IMR-90 (cell line): ENCODE measurements at regions not wholly inside any gene's neighbourhood (a gene's known extent, or its start where the extent isn't known, plus 50 kb on each side); places are given as distances from the start of the nearest gene placed in this dataset.

ENCODE experiments used
- ATAC-seq: fragments of 200-7000 bp; cut with Tn5 transposase; 2 replicates; pipeline ENCODE4 v1.9.1; 2020; ENCODE audit warnings: low read depth, mild to moderate bottlenecking, moderate library complexity
- BruUV-seq: library from RNA; stranded (reverse); fragments of 400-500 nt; replicated peaks from 2 replicates; lab custom pipeline; 2021; lab: Mats Ljungman, UMichigan
- CTCF ChIA-PET: fragments of 300-600 bp; formaldehyde crosslinking; extraction: SDS; loops from one replicate; lab custom pipeline; 2021; ENCODE audit warnings: antibody characterized with exemption; lab: Yijun Ruan, JAX
- POLR2A ChIA-PET: fragments of 300-600 bp; sonication (Branson Sonifier 250); formaldehyde crosslinking; loops from one replicate; lab custom pipeline; 2022; ENCODE audit warnings: antibody characterized with exemption; ENCODE audit not compliant: unreplicated experiment; lab: Charles Lee
- DNase-seq: peaks from one replicate; pipeline ENCODE4 v3.0.0; 2013
- H2AFZ ChIP-seq: replicated peaks from 2 replicates; pipeline ENCODE3; 2013; ENCODE audit warnings: low read length, mild to moderate bottlenecking; ENCODE audit not compliant: poor library complexity
- H2AK5ac ChIP-seq: 2 replicates; pipeline ENCODE4 v1.6.1; 2013; ENCODE audit warnings: low read depth, low read length, inconsistent platforms
- H2AK9ac ChIP-seq: replicated peaks from 2 replicates; pipeline ENCODE3; 2013; ENCODE audit warnings: mild to moderate bottlenecking, low read depth, low read length, moderate library complexity; ENCODE audit not compliant: poor library complexity
- H2BK120ac ChIP-seq: 2 replicates; pipeline ENCODE4 v1.6.1; 2013; ENCODE audit warnings: low read depth, low read length, inconsistent platforms
- H2BK15ac ChIP-seq: 3 replicates; pipeline ENCODE4 v1.6.1; 2013; ENCODE audit warnings: low read depth, low read length, inconsistent platforms
- H2BK20ac ChIP-seq: 2 replicates; pipeline ENCODE4 v1.6.1; 2013; ENCODE audit warnings: low read depth, mild to moderate bottlenecking, inconsistent platforms, low read length, moderate library complexity
- H2BK5ac ChIP-seq: 2 replicates; pipeline ENCODE4 v1.6.1; 2013; ENCODE audit warnings: mild to moderate bottlenecking, low read depth, low read length, inconsistent platforms; ENCODE audit not compliant: poor library complexity, severe bottlenecking
- H3K14ac ChIP-seq: replicated peaks from 2 replicates; pipeline ENCODE4 v1.6.1; 2013; ENCODE audit warnings: low read depth, low read length, inconsistent platforms
- H3K18ac ChIP-seq: 2 replicates; pipeline ENCODE4 v1.6.1; 2013; ENCODE audit warnings: low read depth, low read length, control low read depth
- H3K23ac ChIP-seq: 2 replicates; pipeline ENCODE4 v1.6.1; 2013; ENCODE audit warnings: low read depth, low read length, inconsistent platforms
- H3K27ac ChIP-seq: 2 replicates; pipeline ENCODE4 v1.5.1; 2013; ENCODE audit warnings: mild to moderate bottlenecking, control low read depth, low read length; ENCODE audit not compliant: insufficient read depth
- H3K27me3 ChIP-seq: 2 replicates; pipeline ENCODE4 v1.6.1; 2013; ENCODE audit warnings: low read length; ENCODE audit not compliant: control insufficient read depth, insufficient read depth
- H3K36me3 ChIP-seq: 2 replicates; pipeline ENCODE4 v1.6.1; 2013; ENCODE audit warnings: low read length, mixed read lengths; ENCODE audit not compliant: control insufficient read depth, insufficient read depth
- H3K4ac ChIP-seq: 2 replicates; pipeline ENCODE4 v1.6.1; 2013; ENCODE audit warnings: low read depth, low read length, inconsistent platforms
- H3K4me1 ChIP-seq: 2 replicates; pipeline ENCODE4 v1.6.1; 2013; ENCODE audit warnings: low read length, mixed read lengths; ENCODE audit not compliant: control insufficient read depth, insufficient read depth
- H3K4me2 ChIP-seq: 2 replicates; pipeline ENCODE4 v1.6.1; 2013; ENCODE audit warnings: low read depth, mild to moderate bottlenecking, control low read depth, low read length, moderate library complexity
- H3K4me3 ChIP-seq: 2 replicates; pipeline ENCODE4 v1.5.1; 2013; ENCODE audit warnings: low read depth, mild to moderate bottlenecking, control low read depth, low read length, moderate library complexity; ENCODE audit not compliant: insufficient read depth
- H3K56ac ChIP-seq: 2 replicates; pipeline ENCODE4 v1.6.1; 2013; ENCODE audit warnings: low read length, inconsistent platforms; ENCODE audit not compliant: insufficient read depth; ENCODE audit errors: extremely low read depth
- H3K79me1 ChIP-seq, 2 experiments: 2 replicates each; pipeline ENCODE4 v1.6.1; 2013; ENCODE audit warnings: low read length in 2 of 2, inconsistent platforms in 1 of 2, low read depth in 1 of 2
- H3K9ac ChIP-seq: 2 replicates; pipeline ENCODE4 v1.6.1; 2013; ENCODE audit warnings: low read depth, low read length, control low read depth
- H3K9me1 ChIP-seq: 2 replicates; pipeline ENCODE4 v1.6.1; 2013; ENCODE audit warnings: low read length, inconsistent platforms; ENCODE audit not compliant: insufficient read depth
- H3K9me3 ChIP-seq: 2 replicates; pipeline ENCODE4 v1.6.1; 2013; ENCODE audit warnings: low read length; ENCODE audit not compliant: control insufficient read depth, insufficient read depth
- H4K20me1 ChIP-seq: 2 replicates; pipeline ENCODE4 v1.6.1; 2013; ENCODE audit warnings: low read length, inconsistent platforms; ENCODE audit not compliant: insufficient read depth
- H4K5ac ChIP-seq: 2 replicates; pipeline ENCODE4 v1.6.1; 2013; ENCODE audit warnings: mild to moderate bottlenecking, low read depth, low read length, control low read depth
- H4K8ac ChIP-seq, 2 experiments: 2 replicates each; pipeline ENCODE4 v1.6.1; 2013; ENCODE audit warnings: low read depth in 2 of 2, low read length in 2 of 2, control low read depth in 1 of 2, inconsistent platforms in 1 of 2
- H4K91ac ChIP-seq: 2 replicates; pipeline ENCODE4 v1.6.1; 2013; ENCODE audit warnings: low read depth, low read length, inconsistent platforms; ENCODE audit not compliant: insufficient read depth
- BHLHE40 ChIP-seq: fragments of 150-350 bp; IDR thresholded peaks from 2 replicates; pipeline ENCODE4 v1.6.1; 2016; ENCODE audit warnings: mild to moderate bottlenecking, low read depth, low read length
- CEBPB ChIP-seq: IDR thresholded peaks from 2 replicates; pipeline ENCODE4 v1.6.1; 2012; ENCODE audit warnings: low read depth, low read length, improper control_type of control experiment
- CHD1 ChIP-seq: IDR thresholded peaks from 2 replicates; pipeline ENCODE4 v1.6.1; 2012; ENCODE audit warnings: low read depth, low read length, improper control_type of control experiment
- FOS ChIP-seq: fragments of 150-350 bp; IDR thresholded peaks from 2 replicates; pipeline ENCODE4 v1.6.1; 2016; ENCODE audit warnings: low read depth, low read length
- MAFK ChIP-seq: IDR thresholded peaks from 2 replicates; pipeline ENCODE4 v1.6.1; 2012; ENCODE audit warnings: low read depth, low read length, improper control_type of control experiment
- MAZ ChIP-seq: IDR thresholded peaks from 2 replicates; pipeline ENCODE4 v1.6.1; 2012; ENCODE audit warnings: low read depth, mild to moderate bottlenecking, low read length, improper control_type of control experiment, moderate library complexity, borderline replicate concordance
- MXI1 ChIP-seq: IDR thresholded peaks from 2 replicates; pipeline ENCODE4 v1.6.1; 2012; ENCODE audit warnings: low read depth, mild to moderate bottlenecking, low read length, moderate library complexity, borderline replicate concordance
- NFE2L2 ChIP-seq: fragments of 150-350 bp; IDR thresholded peaks from 2 replicates; pipeline ENCODE4 v1.6.1; 2016; ENCODE audit warnings: low read depth, mild to moderate bottlenecking, low read length
- POLR2A ChIP-seq: IDR thresholded peaks from 2 replicates; pipeline ENCODE4 v1.6.1; 2012; ENCODE audit warnings: mild to moderate bottlenecking, low read depth, low read length
- RCOR1 ChIP-seq: IDR thresholded peaks from 2 replicates; pipeline ENCODE4 v1.6.1; 2012; ENCODE audit warnings: mild to moderate bottlenecking, low read length, improper control_type of control experiment; ENCODE audit not compliant: insufficient replicate concordance
- RFX5 ChIP-seq: IDR thresholded peaks from 2 replicates; pipeline ENCODE4 v1.8.0; 2012; ENCODE audit warnings: low read depth, mild to moderate bottlenecking, low read length, moderate library complexity
- SMC3 ChIP-seq: fragments of 150-350 bp; IDR thresholded peaks from 2 replicates; pipeline ENCODE4 v1.6.1; 2016; ENCODE audit warnings: low read depth, mild to moderate bottlenecking, antibody characterized with exemption, low read length, moderate library complexity
- WGBS, 2 experiments: methylation state at CpG; one replicate each; pipeline versions ENCODE4 v1.1.5 to v1.1.7; 2013; ENCODE audit warnings: missing lambda C conversion rate in 2 of 2; ENCODE audit not compliant: insufficient read length in 1 of 2; ENCODE audit errors: extremely low coverage in 2 of 2; 5-methylcytosine and 5-hydroxymethylcytosine counted together
- dilution Hi-C: fragments of 300-500 bp; cut with HindIII; formaldehyde crosslinking; loops from one replicate; pipeline ENCODE4 v1.14.3; 2018; ENCODE audit warnings: low sequenced_read_pairs; ENCODE audit not compliant: unreplicated experiment
- in situ Hi-C: fragments of 300-500 bp; cut with MboI; formaldehyde crosslinking; loops from 3 replicates; pipeline ENCODE4 v1.14.3; 2019; ENCODE audit warnings: low sequenced_read_pairs, inconsistent platforms, mixed read lengths
- intact Hi-C: fragments of 100-400 bp; cut with micrococcal nuclease; formaldehyde crosslinking; loops from 2 replicates; pipeline ENCODE4 v1.10.0; 2022
- TF ChIP-seq, protein P1 (sequence below): fragments of 150-350 bp; IDR thresholded peaks from 2 replicates; pipeline ENCODE4 v1.6.1; 2017; ENCODE audit warnings: mild to moderate bottlenecking, antibody characterized with exemption, low read length, low read depth
- TF ChIP-seq, protein P2 (sequence below): fragments of 150-350 bp; IDR thresholded peaks from 2 replicates; pipeline ENCODE4 v1.6.1; 2016; ENCODE audit warnings: low read depth, mild to moderate bottlenecking, low read length, moderate library complexity, borderline replicate concordance
- TF ChIP-seq, protein P3 (sequence below): conservative IDR thresholded peaks from 2 replicates; pipeline ENCODE4 v1.5.1; 2012; ENCODE audit warnings: mild to moderate bottlenecking, low read depth, low read length, improper control_type of control experiment

DNA sequence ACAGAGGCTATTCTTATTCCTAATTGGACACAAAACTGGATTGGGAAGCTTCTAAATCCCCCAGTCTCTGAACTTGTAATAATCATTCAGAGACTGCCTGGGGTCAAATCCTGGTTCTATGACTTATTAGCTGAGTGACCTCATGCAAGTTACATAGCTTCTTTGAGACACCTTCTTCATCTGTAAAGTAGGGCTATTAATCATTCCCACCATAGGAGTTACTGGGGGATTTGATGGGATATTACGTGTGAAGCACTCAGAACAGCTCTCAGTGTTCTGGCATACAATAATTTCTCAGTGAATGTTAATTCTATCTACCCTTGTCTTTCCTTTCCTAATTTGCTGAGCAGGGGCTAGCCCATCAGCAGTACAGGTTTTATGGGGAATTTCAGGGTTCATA is 256.7 kb upstream of the TNP1 start:
- no peaks in the 10 kb centered on the region for H3K27me3 ChIP-seq
- no peak overlapping the region for H2BK15ac ChIP-seq
- no peak overlapping the region for H2BK5ac ChIP-seq
- no peaks in the 10 kb centered on the region for H3K9me1 ChIP-seq
- H4K91ac ChIP-seq: no peak overlapping the region
- no peak overlapping the region for H3K18ac ChIP-seq
- WGBS, 2 experiments: no CpG with 5 or more reads among the region's 1 CpG
- H3K56ac ChIP-seq: no peak overlapping the region
- H3K4ac ChIP-seq: no peak overlapping the region
- in situ Hi-C loops (no loop called here), intact Hi-C loops (no loop called here), dilution Hi-C loops (no loop called here)
- no peak overlapping the region for H2AK5ac ChIP-seq
- H2AFZ ChIP-seq: no peak overlapping the region
- no peak overlapping the region for H3K4me3 ChIP-seq
- H3K36me3 ChIP-seq: no peaks in the 10 kb centered on the region
- BruUV-seq: no TSS peak
- H3K9ac ChIP-seq: no peak overlapping the region
- no peaks in the 10 kb centered on the region for H4K20me1 ChIP-seq
- H3K4me2 ChIP-seq: no peak overlapping the region
- POLR2A ChIA-PET: no interaction called here
- no peak overlapping the region for H2BK20ac ChIP-seq
- H2BK120ac ChIP-seq: no peak overlapping the region
- no peaks in the 10 kb centered on the region for H3K9me3 ChIP-seq
- no peaks in the 10 kb centered on the region for H3K79me1 ChIP-seq
- H4K8ac ChIP-seq: no peak overlapping the region
- no peak for TF ChIP-seq RFX5
- TF ChIP-seq CEBPB: no peak
- no peak for TF ChIP-seq SMC3
- TF ChIP-seq, protein P1, sequence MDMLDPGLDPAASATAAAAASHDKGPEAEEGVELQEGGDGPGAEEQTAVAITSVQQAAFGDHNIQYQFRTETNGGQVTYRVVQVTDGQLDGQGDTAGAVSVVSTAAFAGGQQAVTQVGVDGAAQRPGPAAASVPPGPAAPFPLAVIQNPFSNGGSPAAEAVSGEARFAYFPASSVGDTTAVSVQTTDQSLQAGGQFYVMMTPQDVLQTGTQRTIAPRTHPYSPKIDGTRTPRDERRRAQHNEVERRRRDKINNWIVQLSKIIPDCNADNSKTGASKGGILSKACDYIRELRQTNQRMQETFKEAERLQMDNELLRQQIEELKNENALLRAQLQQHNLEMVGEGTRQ: no peak
- no peak for TF ChIP-seq FOS
- no peak for TF ChIP-seq POLR2A
- TF ChIP-seq MAFK: no peak
- no peak for TF ChIP-seq BHLHE40
- no peak for TF ChIP-seq RCOR1
- TF ChIP-seq NFE2L2: no peak
- no peak for TF ChIP-seq MAZ
- no peak for TF ChIP-seq MXI1
- TF ChIP-seq, protein P2, sequence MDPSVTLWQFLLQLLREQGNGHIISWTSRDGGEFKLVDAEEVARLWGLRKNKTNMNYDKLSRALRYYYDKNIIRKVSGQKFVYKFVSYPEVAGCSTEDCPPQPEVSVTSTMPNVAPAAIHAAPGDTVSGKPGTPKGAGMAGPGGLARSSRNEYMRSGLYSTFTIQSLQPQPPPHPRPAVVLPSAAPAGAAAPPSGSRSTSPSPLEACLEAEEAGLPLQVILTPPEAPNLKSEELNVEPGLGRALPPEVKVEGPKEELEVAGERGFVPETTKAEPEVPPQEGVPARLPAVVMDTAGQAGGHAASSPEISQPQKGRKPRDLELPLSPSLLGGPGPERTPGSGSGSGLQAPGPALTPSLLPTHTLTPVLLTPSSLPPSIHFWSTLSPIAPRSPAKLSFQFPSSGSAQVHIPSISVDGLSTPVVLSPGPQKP: no peak
- no peak for TF ChIP-seq CHD1
- TF ChIP-seq, protein P3, sequence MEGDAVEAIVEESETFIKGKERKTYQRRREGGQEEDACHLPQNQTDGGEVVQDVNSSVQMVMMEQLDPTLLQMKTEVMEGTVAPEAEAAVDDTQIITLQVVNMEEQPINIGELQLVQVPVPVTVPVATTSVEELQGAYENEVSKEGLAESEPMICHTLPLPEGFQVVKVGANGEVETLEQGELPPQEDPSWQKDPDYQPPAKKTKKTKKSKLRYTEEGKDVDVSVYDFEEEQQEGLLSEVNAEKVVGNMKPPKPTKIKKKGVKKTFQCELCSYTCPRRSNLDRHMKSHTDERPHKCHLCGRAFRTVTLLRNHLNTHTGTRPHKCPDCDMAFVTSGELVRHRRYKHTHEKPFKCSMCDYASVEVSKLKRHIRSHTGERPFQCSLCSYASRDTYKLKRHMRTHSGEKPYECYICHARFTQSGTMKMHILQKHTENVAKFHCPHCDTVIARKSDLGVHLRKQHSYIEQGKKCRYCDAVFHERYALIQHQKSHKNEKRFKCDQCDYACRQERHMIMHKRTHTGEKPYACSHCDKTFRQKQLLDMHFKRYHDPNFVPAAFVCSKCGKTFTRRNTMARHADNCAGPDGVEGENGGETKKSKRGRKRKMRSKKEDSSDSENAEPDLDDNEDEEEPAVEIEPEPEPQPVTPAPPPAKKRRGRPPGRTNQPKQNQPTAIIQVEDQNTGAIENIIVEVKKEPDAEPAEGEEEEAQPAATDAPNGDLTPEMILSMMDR: no peak
- H2AK9ac ChIP-seq: no peak overlapping the region
- CTCF ChIA-PET: interaction anchor here (1.7 kb wide), 1 partner anchor 9 kb away, joined by 5 read pairs; no protein-coding TSS in a partner anchor
- no peak for DNase-seq
- H3K4me1 ChIP-seq: no peaks in the 10 kb centered on the region; the same call in 1 of the 2 replicates
- H4K5ac ChIP-seq: no peak overlapping the region
- H3K23ac ChIP-seq: no peak overlapping the region
- ATAC-seq: no peak
- no peak overlapping the region for H3K27ac ChIP-seq
- 0 out of 2 replicates have a peak overlapping the region, but pooled peaks have one; percentile 4 for H3K14ac ChIP-seq
